IMR-90 (cell line): ENCODE measurements at regions not wholly inside any gene's neighbourhood (a gene's known extent, or its start where the extent isn't known, plus 50 kb on each side); places are given as distances from the start of the nearest gene placed in this dataset.

Source experiments
- ATAC-seq: fragments of 200-7000 bp; cut with Tn5 transposase; 2 replicates; pipeline ENCODE4 v1.9.1; 2020; ENCODE audit warnings: low read depth, mild to moderate bottlenecking, moderate library complexity
- BruUV-seq: library from RNA; stranded (reverse); fragments of 400-500 nt; replicated peaks from 2 replicates; lab custom pipeline; 2021; lab: Mats Ljungman, UMichigan
- CTCF ChIA-PET: fragments of 300-600 bp; formaldehyde crosslinking; extraction: SDS; loops from one replicate; lab custom pipeline; 2021; ENCODE audit warnings: antibody characterized with exemption; lab: Yijun Ruan, JAX
- POLR2A ChIA-PET: fragments of 300-600 bp; sonication (Branson Sonifier 250); formaldehyde crosslinking; loops from one replicate; lab custom pipeline; 2022; ENCODE audit warnings: antibody characterized with exemption; ENCODE audit not compliant: unreplicated experiment; lab: Charles Lee
- DNase-seq: peaks from one replicate; pipeline ENCODE4 v3.0.0; 2013
- H2AFZ ChIP-seq: replicated peaks from 2 replicates; pipeline ENCODE3; 2013; ENCODE audit warnings: low read length, mild to moderate bottlenecking; ENCODE audit not compliant: poor library complexity
- H2AK5ac ChIP-seq: 2 replicates; pipeline ENCODE4 v1.6.1; 2013; ENCODE audit warnings: low read depth, low read length, inconsistent platforms
- H2AK9ac ChIP-seq: replicated peaks from 2 replicates; pipeline ENCODE3; 2013; ENCODE audit warnings: mild to moderate bottlenecking, low read depth, low read length, moderate library complexity; ENCODE audit not compliant: poor library complexity
- H2BK120ac ChIP-seq: 2 replicates; pipeline ENCODE4 v1.6.1; 2013; ENCODE audit warnings: low read depth, low read length, inconsistent platforms
- H2BK15ac ChIP-seq: 3 replicates; pipeline ENCODE4 v1.6.1; 2013; ENCODE audit warnings: low read depth, low read length, inconsistent platforms
- H2BK20ac ChIP-seq: 2 replicates; pipeline ENCODE4 v1.6.1; 2013; ENCODE audit warnings: low read depth, mild to moderate bottlenecking, inconsistent platforms, low read length, moderate library complexity
- H2BK5ac ChIP-seq: 2 replicates; pipeline ENCODE4 v1.6.1; 2013; ENCODE audit warnings: mild to moderate bottlenecking, low read depth, low read length, inconsistent platforms; ENCODE audit not compliant: poor library complexity, severe bottlenecking
- H3K14ac ChIP-seq: replicated peaks from 2 replicates; pipeline ENCODE4 v1.6.1; 2013; ENCODE audit warnings: low read depth, low read length, inconsistent platforms
- H3K18ac ChIP-seq: 2 replicates; pipeline ENCODE4 v1.6.1; 2013; ENCODE audit warnings: low read depth, low read length, control low read depth
- H3K23ac ChIP-seq: 2 replicates; pipeline ENCODE4 v1.6.1; 2013; ENCODE audit warnings: low read depth, low read length, inconsistent platforms
- H3K27ac ChIP-seq: 2 replicates; pipeline ENCODE4 v1.5.1; 2013; ENCODE audit warnings: mild to moderate bottlenecking, control low read depth, low read length; ENCODE audit not compliant: insufficient read depth
- H3K27me3 ChIP-seq: 2 replicates; pipeline ENCODE4 v1.6.1; 2013; ENCODE audit warnings: low read length; ENCODE audit not compliant: control insufficient read depth, insufficient read depth
- H3K36me3 ChIP-seq: 2 replicates; pipeline ENCODE4 v1.6.1; 2013; ENCODE audit warnings: low read length, mixed read lengths; ENCODE audit not compliant: control insufficient read depth, insufficient read depth
- H3K4ac ChIP-seq: 2 replicates; pipeline ENCODE4 v1.6.1; 2013; ENCODE audit warnings: low read depth, low read length, inconsistent platforms
- H3K4me1 ChIP-seq: 2 replicates; pipeline ENCODE4 v1.6.1; 2013; ENCODE audit warnings: low read length, mixed read lengths; ENCODE audit not compliant: control insufficient read depth, insufficient read depth
- H3K4me2 ChIP-seq: 2 replicates; pipeline ENCODE4 v1.6.1; 2013; ENCODE audit warnings: low read depth, mild to moderate bottlenecking, control low read depth, low read length, moderate library complexity
- H3K4me3 ChIP-seq: 2 replicates; pipeline ENCODE4 v1.5.1; 2013; ENCODE audit warnings: low read depth, mild to moderate bottlenecking, control low read depth, low read length, moderate library complexity; ENCODE audit not compliant: insufficient read depth
- H3K56ac ChIP-seq: 2 replicates; pipeline ENCODE4 v1.6.1; 2013; ENCODE audit warnings: low read length, inconsistent platforms; ENCODE audit not compliant: insufficient read depth; ENCODE audit errors: extremely low read depth
- H3K79me1 ChIP-seq, 2 experiments: 2 replicates each; pipeline ENCODE4 v1.6.1; 2013; ENCODE audit warnings: low read length in 2 of 2, inconsistent platforms in 1 of 2, low read depth in 1 of 2
- H3K9ac ChIP-seq: 2 replicates; pipeline ENCODE4 v1.6.1; 2013; ENCODE audit warnings: low read depth, low read length, control low read depth
- H3K9me1 ChIP-seq: 2 replicates; pipeline ENCODE4 v1.6.1; 2013; ENCODE audit warnings: low read length, inconsistent platforms; ENCODE audit not compliant: insufficient read depth
- H3K9me3 ChIP-seq: 2 replicates; pipeline ENCODE4 v1.6.1; 2013; ENCODE audit warnings: low read length; ENCODE audit not compliant: control insufficient read depth, insufficient read depth
- H4K20me1 ChIP-seq: 2 replicates; pipeline ENCODE4 v1.6.1; 2013; ENCODE audit warnings: low read length, inconsistent platforms; ENCODE audit not compliant: insufficient read depth
- H4K5ac ChIP-seq: 2 replicates; pipeline ENCODE4 v1.6.1; 2013; ENCODE audit warnings: mild to moderate bottlenecking, low read depth, low read length, control low read depth
- H4K8ac ChIP-seq, 2 experiments: 2 replicates each; pipeline ENCODE4 v1.6.1; 2013; ENCODE audit warnings: low read depth in 2 of 2, low read length in 2 of 2, control low read depth in 1 of 2, inconsistent platforms in 1 of 2
- H4K91ac ChIP-seq: 2 replicates; pipeline ENCODE4 v1.6.1; 2013; ENCODE audit warnings: low read depth, low read length, inconsistent platforms; ENCODE audit not compliant: insufficient read depth
- CHD1 ChIP-seq: IDR thresholded peaks from 2 replicates; pipeline ENCODE4 v1.6.1; 2012; ENCODE audit warnings: low read depth, low read length, improper control_type of control experiment
- ELK1 ChIP-seq: fragments of 150-350 bp; IDR thresholded peaks from 2 replicates; pipeline ENCODE4 v1.6.1; 2016; ENCODE audit warnings: low read depth, mild to moderate bottlenecking, low read length, moderate library complexity, borderline replicate concordance
- MAZ ChIP-seq: IDR thresholded peaks from 2 replicates; pipeline ENCODE4 v1.6.1; 2012; ENCODE audit warnings: low read depth, mild to moderate bottlenecking, low read length, improper control_type of control experiment, moderate library complexity, borderline replicate concordance
- MXI1 ChIP-seq: IDR thresholded peaks from 2 replicates; pipeline ENCODE4 v1.6.1; 2012; ENCODE audit warnings: low read depth, mild to moderate bottlenecking, low read length, moderate library complexity, borderline replicate concordance
- NFE2L2 ChIP-seq: fragments of 150-350 bp; IDR thresholded peaks from 2 replicates; pipeline ENCODE4 v1.6.1; 2016; ENCODE audit warnings: low read depth, mild to moderate bottlenecking, low read length
- RCOR1 ChIP-seq: IDR thresholded peaks from 2 replicates; pipeline ENCODE4 v1.6.1; 2012; ENCODE audit warnings: mild to moderate bottlenecking, low read length, improper control_type of control experiment; ENCODE audit not compliant: insufficient replicate concordance
- RFX5 ChIP-seq: IDR thresholded peaks from 2 replicates; pipeline ENCODE4 v1.8.0; 2012; ENCODE audit warnings: low read depth, mild to moderate bottlenecking, low read length, moderate library complexity
- WGBS, 2 experiments: methylation state at CpG; one replicate each; pipeline versions ENCODE4 v1.1.5 to v1.1.7; 2013; ENCODE audit warnings: missing lambda C conversion rate in 2 of 2; ENCODE audit not compliant: insufficient read length in 1 of 2; ENCODE audit errors: extremely low coverage in 2 of 2; 5-methylcytosine and 5-hydroxymethylcytosine counted together
- dilution Hi-C: fragments of 300-500 bp; cut with HindIII; formaldehyde crosslinking; loops from one replicate; pipeline ENCODE4 v1.14.3; 2018; ENCODE audit warnings: low sequenced_read_pairs; ENCODE audit not compliant: unreplicated experiment
- in situ Hi-C: fragments of 300-500 bp; cut with MboI; formaldehyde crosslinking; loops from 3 replicates; pipeline ENCODE4 v1.14.3; 2019; ENCODE audit warnings: low sequenced_read_pairs, inconsistent platforms, mixed read lengths
- intact Hi-C: fragments of 100-400 bp; cut with micrococcal nuclease; formaldehyde crosslinking; loops from 2 replicates; pipeline ENCODE4 v1.10.0; 2022
- TF ChIP-seq, protein P1 (sequence below): conservative IDR thresholded peaks from 2 replicates; pipeline ENCODE4 v1.5.1; 2012; ENCODE audit warnings: mild to moderate bottlenecking, low read depth, low read length, improper control_type of control experiment

DNA sequence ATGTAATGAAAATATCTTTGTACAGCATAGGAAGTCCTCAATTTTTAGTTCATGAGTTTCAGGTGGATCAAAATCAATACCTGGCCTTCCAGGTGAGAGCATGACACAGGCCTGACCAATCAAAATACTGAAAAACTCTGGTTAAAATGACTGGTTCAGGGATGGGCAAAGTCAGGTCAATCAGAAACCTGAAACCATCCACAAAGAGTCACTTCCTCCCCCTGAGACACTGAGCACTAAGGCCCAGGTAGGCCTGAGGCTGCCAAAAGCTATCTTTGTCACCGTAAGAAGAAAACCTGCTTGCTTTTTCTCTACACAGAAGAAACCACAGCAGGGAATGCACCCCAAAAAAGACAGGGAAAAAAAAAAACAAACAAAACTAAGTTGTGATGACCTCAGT is 444.8 kb downstream of the TLR4 start:
- Histone ChIP-seq H3K4me3 (no peak overlapping the region), H3K18ac (no peak overlapping the region), H3K79me1 (no peaks in the 10 kb centered on the region), H2AK5ac (no peak overlapping the region), H4K5ac (no peak overlapping the region), H3K4ac (no peak overlapping the region), H3K27ac (no peak overlapping the region), H3K36me3 (no peaks in the 10 kb centered on the region), H4K91ac (no peak overlapping the region), H4K8ac (no peak overlapping the region), H2AFZ (no peak overlapping the region), H3K4me2 (no peak overlapping the region), H3K27me3 (no peaks in the 10 kb centered on the region), H3K56ac (no peak overlapping the region), H2AK9ac (no peak overlapping the region), H3K14ac (no peak overlapping the region), H2BK120ac (no peak overlapping the region), H3K9me1 (no peaks in the 10 kb centered on the region), H3K9ac (no peak overlapping the region), H3K9me3 (peaks cover 2% of the 10 kb centered on the region), H2BK20ac (no peak overlapping the region), H2BK15ac (no peak overlapping the region), H3K23ac (no peak overlapping the region), H3K4me1 (no peaks in the 10 kb centered on the region), H4K20me1 (no peaks in the 10 kb centered on the region), H2BK5ac (no peak overlapping the region)
- in situ Hi-C loops, result no loop called here
- BruUV-seq, result no TSS peak
- DNase-seq, result no peak
- POLR2A ChIA-PET, result no interaction called here
- no CpG with 5 or more reads among the region's 1 CpG for WGBS, 2 experiments
- dilution Hi-C loops, result no loop called here
- CTCF ChIA-PET, result no interaction called here
- no peak for TF ChIP-seq RCOR1
- TF ChIP-seq MXI1, result no peak
- no peak for TF ChIP-seq MAZ
- TF ChIP-seq CHD1, result no peak
- no peak for TF ChIP-seq NFE2L2
- no peak for TF ChIP-seq RFX5
- TF ChIP-seq, protein P1, sequence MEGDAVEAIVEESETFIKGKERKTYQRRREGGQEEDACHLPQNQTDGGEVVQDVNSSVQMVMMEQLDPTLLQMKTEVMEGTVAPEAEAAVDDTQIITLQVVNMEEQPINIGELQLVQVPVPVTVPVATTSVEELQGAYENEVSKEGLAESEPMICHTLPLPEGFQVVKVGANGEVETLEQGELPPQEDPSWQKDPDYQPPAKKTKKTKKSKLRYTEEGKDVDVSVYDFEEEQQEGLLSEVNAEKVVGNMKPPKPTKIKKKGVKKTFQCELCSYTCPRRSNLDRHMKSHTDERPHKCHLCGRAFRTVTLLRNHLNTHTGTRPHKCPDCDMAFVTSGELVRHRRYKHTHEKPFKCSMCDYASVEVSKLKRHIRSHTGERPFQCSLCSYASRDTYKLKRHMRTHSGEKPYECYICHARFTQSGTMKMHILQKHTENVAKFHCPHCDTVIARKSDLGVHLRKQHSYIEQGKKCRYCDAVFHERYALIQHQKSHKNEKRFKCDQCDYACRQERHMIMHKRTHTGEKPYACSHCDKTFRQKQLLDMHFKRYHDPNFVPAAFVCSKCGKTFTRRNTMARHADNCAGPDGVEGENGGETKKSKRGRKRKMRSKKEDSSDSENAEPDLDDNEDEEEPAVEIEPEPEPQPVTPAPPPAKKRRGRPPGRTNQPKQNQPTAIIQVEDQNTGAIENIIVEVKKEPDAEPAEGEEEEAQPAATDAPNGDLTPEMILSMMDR, result no peak
- no peak for TF ChIP-seq ELK1
- intact Hi-C loops, result no loop called here
- no peak for ATAC-seq
